PC-9 (cell line): ENCODE measurements at regions not wholly inside any gene's neighbourhood (a gene's known extent, or its start where the extent isn't known, plus 50 kb on each side); places are given as distances from the start of the nearest gene placed in this dataset.

Source experiments
- BruUV-seq: library from RNA; stranded (reverse); fragments of 400-500 nt; replicated peaks from 2 replicates; lab custom pipeline; 2021; lab: Mats Ljungman, UMichigan
- CTCF ChIA-PET: fragments of 300-600 bp; sonication (Branson Sonifier 250); formaldehyde crosslinking; loops from one replicate; lab custom pipeline; 2022; ENCODE audit warnings: antibody characterized with exemption; lab: Charles Lee
- POLR2A ChIA-PET: fragments of 300-600 bp; sonication (Branson Sonifier 250); formaldehyde crosslinking; loops from one replicate; lab custom pipeline; 2022; ENCODE audit warnings: antibody characterized with exemption; ENCODE audit not compliant: unreplicated experiment; lab: Charles Lee
- DNase-seq, 2 experiments: peaks; one replicate each; pipeline versions ENCODE4 v3.0.0 to v3.0.0-alpha.2; 2015 to 2022; ENCODE audit warnings: mixed read lengths in 1 of 2
- H2AFZ ChIP-seq: fragments of 200-600 bp; sonication (generic); 2 replicates; pipeline ENCODE4 v1.8.1; 2017; ENCODE audit warnings: antibody characterized with exemption
- H3F3A ChIP-seq: fragments of 200-600 bp; sonication (generic); 2 replicates; pipeline ENCODE4 v1.8.1; 2017; ENCODE audit warnings: antibody characterized with exemption, mild to moderate bottlenecking, low read depth; ENCODE audit not compliant: insufficient read depth
- H3K27ac ChIP-seq: fragments of 200-600 bp; sonication (generic); 2 replicates; pipeline ENCODE4 v1.6.1; 2016; ENCODE audit warnings: mixed run types
- H3K27me3 ChIP-seq: fragments of 200-600 bp; sonication (generic); 2 replicates; pipeline ENCODE4 v1.6.1; 2016; ENCODE audit warnings: low read depth, mixed run types; ENCODE audit not compliant: insufficient read depth
- H3K36me3 ChIP-seq: fragments of 200-600 bp; sonication (generic); 2 replicates; pipeline ENCODE4 v1.6.1; 2016; ENCODE audit warnings: low read depth, mixed run types
- H3K4me1 ChIP-seq: fragments of 200-600 bp; sonication (generic); replicated peaks from 2 replicates; pipeline ENCODE4 v1.6.1; 2016; ENCODE audit warnings: mixed run types; ENCODE audit not compliant: insufficient read depth
- H3K4me2 ChIP-seq: fragments of 200-600 bp; sonication (generic); 2 replicates; pipeline ENCODE4 v1.6.1; 2017; ENCODE audit warnings: mixed run types
- H3K4me3 ChIP-seq: fragments of 200-600 bp; sonication (generic); 2 replicates; pipeline ENCODE4 v1.6.1; 2016; ENCODE audit warnings: mixed run types
- H3K79me2 ChIP-seq: fragments of 200-600 bp; sonication (generic); 2 replicates; pipeline ENCODE4 v1.6.1; 2017; ENCODE audit warnings: low read depth, mixed run types
- H3K9me2 ChIP-seq: fragments of 200-600 bp; sonication (generic); 2 replicates; pipeline ENCODE4 v1.8.1; 2017; ENCODE audit warnings: mild to moderate bottlenecking; ENCODE audit not compliant: insufficient read depth
- H3K9me3 ChIP-seq: fragments of 200-600 bp; sonication (generic); 2 replicates; pipeline ENCODE4 v1.8.1; 2016; ENCODE audit warnings: low read depth; ENCODE audit not compliant: insufficient read depth
- H4K20me1 ChIP-seq: fragments of 200-600 bp; sonication (generic); 2 replicates; pipeline ENCODE4 v1.8.1; 2017; ENCODE audit not compliant: insufficient read depth
- CTCF ChIP-seq: fragments of 200-600 bp; sonication (generic); conservative IDR thresholded peaks from 2 replicates; pipeline ENCODE4 v1.6.1; 2017; ENCODE audit warnings: mixed run types, antibody characterized with exemption, mild to moderate bottlenecking, moderate library complexity
- EZH2 ChIP-seq: fragments of 200-600 bp; sonication (generic); IDR thresholded peaks from 2 replicates; pipeline ENCODE4 v1.8.0; 2017; ENCODE audit warnings: antibody characterized with exemption, low read depth
- intact Hi-C: fragments of 100-400 bp; cut with micrococcal nuclease; formaldehyde crosslinking; loops from one replicate; pipeline ENCODE4 v1.10.0; 2022; ENCODE audit not compliant: unreplicated experiment

DNA sequence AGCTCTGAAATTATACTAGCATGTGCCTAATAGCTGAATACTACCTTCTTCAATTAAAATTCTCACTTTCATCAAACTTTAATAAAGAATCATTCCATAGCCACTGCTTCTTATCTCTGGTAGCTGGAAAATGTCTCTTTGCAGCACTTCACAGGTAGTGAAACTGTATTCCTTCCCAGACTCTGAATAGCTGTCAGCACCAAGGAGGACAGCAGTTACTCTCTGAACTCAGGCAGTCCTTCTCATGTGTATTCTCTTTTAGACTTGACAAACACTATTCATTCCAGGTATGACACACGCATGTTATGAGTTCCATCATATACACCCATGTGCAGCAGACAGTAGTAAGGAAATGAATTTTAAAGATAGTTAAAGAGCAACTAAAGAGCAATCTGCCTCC, 627.1 kb downstream of the EFNA5 start:
- intact Hi-C loops, result no loop called here
- Histone ChIP-seq H3K36me3 (no peaks in the 10 kb centered on the region), H3K9me3 (no peaks in the 10 kb centered on the region), H3F3A (no peaks in the 10 kb centered on the region), H3K27ac (no peak overlapping the region), H3K27me3 (no peaks in the 10 kb centered on the region), H3K9me2 (no peaks in the 10 kb centered on the region; the same call in 1 of the 2 replicates), H3K4me2 (no peak overlapping the region), H3K79me2 (no peaks in the 10 kb centered on the region), H2AFZ (no peak overlapping the region), H4K20me1 (no peaks in the 10 kb centered on the region), H3K4me3 (no peak overlapping the region), H3K4me1 (no peaks in the 10 kb centered on the region)
- no peak for DNase-seq
- CTCF ChIA-PET, result no interaction called here
- no peak for TF ChIP-seq CTCF
- TF ChIP-seq EZH2, result no peak
- POLR2A ChIA-PET, result no interaction called here
- no TSS peak for BruUV-seq

GRCh38 chr5:107040907-107041306, 629.8 kb downstream of the EFNA5 start:
- Histone ChIP-seq H3K9me3 (no peaks in the 10 kb centered on the region), H3K27ac (no peak overlapping the region), H3K79me2 (no peaks in the 10 kb centered on the region), H3K9me2 (no peaks in the 10 kb centered on the region), H4K20me1 (no peaks in the 10 kb centered on the region), H3K4me3 (no peak overlapping the region), H2AFZ (no peak overlapping the region), H3K4me1 (no peaks in the 10 kb centered on the region), H3K4me2 (no peak overlapping the region), H3K27me3 (no peaks in the 10 kb centered on the region), H3F3A (no peaks in the 10 kb centered on the region), H3K36me3 (no peaks in the 10 kb centered on the region)
- intact Hi-C loops, result no loop called here
- TF ChIP-seq CTCF (no peak), EZH2 (no peak)
- DNase-seq, result no peak
- POLR2A ChIA-PET, result interaction anchor here (0.6 kb wide), 1 partner anchor 82 kb away, joined by 3 read pairs; no protein-coding TSS in a partner anchor
- no TSS peak for BruUV-seq
- CTCF ChIA-PET, result no interaction called here

DNA sequence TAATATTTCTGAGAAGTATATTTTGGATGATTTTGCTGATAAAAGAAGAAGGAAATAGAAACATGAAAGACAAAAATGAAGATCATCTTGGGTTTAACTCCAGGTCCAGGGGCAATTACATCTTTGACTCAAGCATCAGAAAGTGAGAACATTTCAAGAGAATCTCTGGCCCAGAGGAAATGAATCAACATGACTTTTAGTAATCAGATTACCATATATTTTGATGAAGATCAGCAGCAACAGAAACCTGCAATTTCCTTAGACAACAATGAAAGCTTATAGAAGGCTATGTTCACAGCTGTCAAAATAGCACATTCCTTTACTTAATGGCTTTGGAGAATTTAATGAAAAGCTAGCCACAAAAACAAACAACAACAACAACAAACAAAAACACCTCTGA, 638.1 kb downstream of the EFNA5 start:
- H3K9me3 ChIP-seq, result no peaks in the 10 kb centered on the region
- no peaks in the 10 kb centered on the region for H3K27me3 ChIP-seq
- no peak overlapping the region for H3K4me2 ChIP-seq
- ChIA-PET POLR2A (no interaction called here), CTCF (no interaction called here)
- no peaks in the 10 kb centered on the region for H3K36me3 ChIP-seq
- H4K20me1 ChIP-seq, result no peaks in the 10 kb centered on the region
- H3K27ac ChIP-seq, result no peak overlapping the region
- DNase-seq, result no peak
- H2AFZ ChIP-seq, result no peak overlapping the region
- intact Hi-C loops, result no loop called here
- no peak for TF ChIP-seq CTCF
- no peak for TF ChIP-seq EZH2
- no peaks in the 10 kb centered on the region for H3K9me2 ChIP-seq
- H3K4me3 ChIP-seq, result no peak overlapping the region
- BruUV-seq, result no TSS peak
- H3K4me1 ChIP-seq, result no peaks in the 10 kb centered on the region
- no peaks in the 10 kb centered on the region for H3F3A ChIP-seq
- no peaks in the 10 kb centered on the region for H3K79me2 ChIP-seq
